SK-MEL-5 (cell line): ENCODE measurements at regions not wholly inside any gene's neighbourhood (a gene's known extent, or its start where the extent isn't known, plus 50 kb on each side); places are given as distances from the start of the nearest gene placed in this dataset.

Experiments
- DNase-seq: peaks from one replicate; pipeline ENCODE4 v3.0.0-alpha.2; 2016; ENCODE audit warnings: low read depth, low spot score
- in situ Hi-C: cut with HindIII; loops from 2 replicates; pipeline ENCODE4 v1.10.0; 2016; ENCODE audit warnings: low sequenced_read_pairs, high pct_unique_total_duplicates, low pct_unique_long_range_greater_than_20kb

- DNase-seq: no peak
- in situ Hi-C loops: no loop called here
Measured at GRCh38 chr20:52530571-52530970, 339.0 kb upstream of the ZFP64 start.

DNA sequence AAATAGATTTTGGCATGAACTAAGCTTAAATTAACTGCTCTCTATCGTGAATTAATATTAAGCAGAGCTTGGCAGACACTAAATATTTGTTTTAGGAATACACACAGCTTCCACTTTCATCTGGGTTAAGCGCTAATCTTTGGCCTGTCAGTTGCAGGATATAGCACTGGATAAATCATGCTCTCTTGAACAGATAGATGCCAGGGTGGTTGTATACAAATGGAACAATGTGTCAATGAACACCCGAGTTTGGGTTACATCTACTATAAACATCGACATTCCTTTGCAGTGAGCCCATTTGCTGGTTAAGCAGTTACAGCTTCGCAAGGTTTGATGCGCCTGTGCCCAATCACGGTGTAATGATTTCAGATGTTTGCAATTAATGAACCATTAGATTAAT, 338.2 kb upstream of the ZFP64 start:
- in situ Hi-C loops: no loop called here
- DNase-seq: no peak

- in situ Hi-C loops: no loop called here
- no peak for DNase-seq
Measured at GRCh38 chr20:52524861-52525260, 333.3 kb upstream of the ZFP64 start.

DNA sequence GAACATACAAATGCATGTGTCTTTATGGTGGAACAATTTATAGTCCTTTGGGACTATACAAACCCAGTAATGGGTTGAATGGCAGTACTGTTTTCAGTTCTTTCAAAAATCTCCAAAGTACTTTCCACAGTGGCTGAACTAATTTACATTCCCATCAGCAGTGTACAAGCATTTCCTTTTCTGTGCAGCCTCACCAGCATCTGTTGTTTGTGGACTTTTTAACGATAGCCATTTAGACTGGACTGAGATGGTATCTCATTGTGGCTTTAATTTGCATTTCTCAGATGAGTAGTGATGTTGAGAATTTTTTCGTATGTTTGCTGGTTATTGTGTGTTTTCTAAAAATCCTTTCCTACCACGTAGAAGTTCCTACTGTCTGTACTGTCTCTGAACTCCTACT, 327.2 kb upstream of the ZFP64 start:
- in situ Hi-C loops: no loop called here
- no peak for DNase-seq

DNA sequence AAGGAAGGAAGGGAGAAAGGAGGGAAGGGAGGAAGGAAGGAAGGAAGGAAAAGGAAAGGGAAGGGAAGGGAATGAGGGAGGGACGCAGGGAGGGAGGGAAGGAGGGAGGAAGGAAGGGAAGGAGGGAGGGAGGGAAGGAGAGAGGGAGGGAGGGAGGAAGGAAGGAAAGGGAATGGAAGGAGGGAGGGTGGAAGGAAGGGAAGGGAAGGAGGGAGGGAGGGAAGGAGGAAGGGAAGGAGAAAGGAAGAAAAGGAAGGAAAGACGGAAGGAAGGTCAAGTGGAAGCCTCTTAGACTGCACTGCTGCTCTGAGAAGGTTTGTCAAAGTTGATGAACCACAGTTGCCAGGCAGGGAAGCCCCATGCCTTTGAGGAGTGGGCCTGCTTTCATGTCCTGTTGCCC, 324.3 kb upstream of the ZFP64 start:
- in situ Hi-C loops: no loop called here
- DNase-seq: no peak

GRCh38 chr20:52500157-52500556, 308.6 kb upstream of the ZFP64 start:
- peak; percentile 60 for DNase-seq
- in situ Hi-C loops: no loop called here

DNA sequence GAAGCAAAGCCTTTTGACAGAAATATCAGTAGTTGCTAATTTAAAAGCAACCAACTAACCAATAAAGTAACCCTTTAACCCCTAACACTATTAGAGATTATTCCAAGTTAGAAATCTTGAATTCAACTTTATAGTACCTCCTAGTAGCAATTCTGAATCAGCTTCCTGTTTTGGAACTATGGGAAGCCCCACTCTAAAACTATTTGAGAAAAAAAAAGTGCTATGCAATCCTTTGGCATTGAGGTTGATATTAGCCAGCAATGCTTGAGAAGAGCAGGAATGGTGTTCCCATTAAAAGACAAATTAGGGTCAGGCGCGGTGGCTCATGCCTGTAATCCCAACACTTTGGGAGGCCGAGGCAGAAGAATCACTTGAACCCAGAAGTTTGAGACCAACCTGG, 306.2 kb upstream of the ZFP64 start:
- no peak for DNase-seq
- in situ Hi-C loops: no loop called here

GRCh38 chr20:52496191-52496590, 304.6 kb upstream of the ZFP64 start:
- in situ Hi-C loops: no loop called here
- DNase-seq: no peak

DNA sequence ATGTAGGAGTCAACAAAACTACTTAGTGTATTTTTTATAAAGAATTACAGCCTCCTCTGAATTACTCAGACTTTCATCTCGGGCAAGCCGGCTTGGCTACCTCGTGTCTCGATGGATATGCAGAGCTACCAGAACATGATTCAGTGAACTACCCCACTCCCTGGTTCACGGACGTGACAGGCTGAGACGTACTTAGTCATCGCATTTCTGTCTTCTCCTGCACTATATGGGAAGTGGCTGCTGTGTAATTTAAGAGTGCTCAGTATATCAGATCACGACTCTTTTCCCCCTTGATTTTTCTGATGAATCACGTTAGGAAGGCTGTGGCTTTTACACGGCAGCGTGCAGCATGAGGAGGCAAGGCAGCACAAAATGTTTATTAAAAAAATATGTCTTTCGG, 302.7 kb upstream of the ZFP64 start:
- no peak for DNase-seq
- in situ Hi-C loops: no loop called here

DNA sequence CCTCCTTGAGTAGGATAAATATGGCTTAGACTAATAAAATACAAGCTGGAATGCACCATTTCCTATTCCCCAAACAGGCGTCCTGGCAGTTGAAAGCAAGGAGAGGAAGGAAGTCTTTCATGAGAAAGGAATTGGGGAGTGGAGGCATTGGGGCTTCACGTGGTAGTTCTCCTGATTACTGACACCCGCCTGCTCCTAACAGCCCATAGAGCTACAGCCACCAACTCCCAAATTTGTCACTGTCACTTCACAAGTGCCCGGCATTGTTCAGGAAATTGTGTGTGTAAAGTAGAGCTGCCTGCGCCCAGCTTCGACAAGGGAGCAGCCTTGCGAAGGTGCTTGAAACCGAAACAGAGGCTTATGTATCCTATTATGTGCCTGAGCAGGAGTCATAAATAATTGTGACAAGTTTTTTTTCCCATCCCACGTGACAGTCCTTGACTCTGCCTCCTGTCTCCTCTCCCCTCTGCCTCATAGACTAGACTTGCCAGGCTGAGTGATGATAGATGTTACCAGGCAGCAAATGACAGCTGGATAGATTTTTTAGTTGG, 301.7 kb upstream of the ZFP64 start:
- DNase-seq: no peak
- in situ Hi-C loops: no loop called here

- DNase-seq: peak; percentile 49
- in situ Hi-C loops: no loop called here
Measured at GRCh38 chr20:52490711-52491430, 299.3 kb upstream of the ZFP64 start.

GRCh38 chr20:52484438-52484837, 292.9 kb upstream of the ZFP64 start:
- in situ Hi-C loops: no loop called here
- DNase-seq: no peak

DNA sequence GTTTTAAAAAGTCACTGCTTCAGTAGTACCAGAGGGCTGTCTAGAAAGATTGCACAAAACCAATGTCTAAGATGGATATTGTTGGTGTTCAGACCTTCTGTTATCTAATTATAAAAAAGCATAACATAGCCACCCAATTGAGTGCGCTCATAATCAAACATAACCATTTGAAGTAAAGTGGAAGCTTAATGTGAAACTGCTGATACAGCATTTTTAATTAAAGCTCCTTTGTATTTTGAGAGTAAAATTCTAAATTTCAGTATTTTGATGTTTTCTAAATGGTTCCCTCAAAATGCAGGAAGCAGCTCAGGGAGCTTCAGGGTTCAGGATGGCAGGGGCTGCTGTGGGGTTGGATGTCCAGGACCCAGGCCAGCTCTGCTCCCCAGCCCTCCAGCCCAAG, 291.8 kb upstream of the ZFP64 start:
- no peak for DNase-seq
- in situ Hi-C loops: no loop called here

DNA sequence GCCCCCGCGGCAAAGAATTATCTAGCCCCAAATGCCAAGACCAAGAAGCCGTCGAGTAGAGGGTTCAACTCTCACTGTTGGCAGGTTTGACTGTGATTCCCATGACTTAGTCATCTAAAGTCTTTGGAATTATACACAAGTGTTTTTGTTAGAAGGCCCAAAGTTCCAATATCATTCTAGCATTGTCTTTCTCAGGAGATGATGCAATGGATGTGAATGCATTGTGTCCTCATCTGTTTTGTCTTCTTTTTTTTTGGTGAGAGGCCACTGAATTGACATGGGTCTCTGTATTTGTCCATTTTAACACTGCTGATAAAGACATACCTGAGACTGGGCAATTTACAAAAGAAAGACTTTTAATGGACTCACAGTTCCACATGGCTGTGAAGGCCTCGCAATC, 290.5 kb upstream of the ZFP64 start:
- in situ Hi-C loops: no loop called here
- no peak for DNase-seq

GRCh38 chr20:52481443-52481842, 289.9 kb upstream of the ZFP64 start:
- peak; percentile 29 for DNase-seq
- in situ Hi-C loops: no loop called here

DNA sequence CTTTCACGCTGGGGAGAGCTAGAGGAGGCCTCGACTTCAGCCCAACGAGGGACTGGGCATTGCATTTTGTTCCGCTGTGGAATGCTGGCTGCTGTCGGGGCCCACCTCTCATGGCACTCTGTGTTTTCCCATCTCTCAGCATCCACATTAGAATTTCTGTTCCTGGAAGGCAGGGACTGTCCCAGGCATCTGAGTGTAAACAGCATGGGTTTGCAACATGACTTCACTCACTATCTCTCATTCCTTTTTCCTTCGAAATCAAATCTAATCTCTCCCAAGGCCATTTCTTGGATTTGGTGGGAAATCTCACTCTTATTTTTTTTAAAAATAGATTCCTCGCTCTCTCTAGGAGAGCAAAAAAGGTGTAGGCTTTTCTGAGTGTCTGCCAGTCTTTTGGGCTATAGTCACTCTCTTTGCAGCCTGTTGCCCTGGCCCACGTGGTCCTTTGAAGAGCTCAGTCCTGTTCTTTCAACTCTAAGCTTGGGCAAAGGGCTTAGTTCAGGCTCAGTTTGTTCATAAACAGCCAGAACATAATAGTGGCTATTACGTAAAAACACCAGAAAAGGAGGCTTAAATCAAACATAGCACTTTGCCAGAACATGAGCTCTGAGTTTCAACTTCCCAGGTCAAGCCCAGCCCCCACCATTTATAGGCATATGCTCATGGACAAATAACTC, 284.6 kb upstream of the ZFP64 start:
- DNase-seq: no peak
- in situ Hi-C loops: no loop called here

- in situ Hi-C loops: no loop called here
- DNase-seq: no peak
Measured at GRCh38 chr20:52473186-52473585, 281.6 kb upstream of the ZFP64 start.

- in situ Hi-C loops: no loop called here
- no peak for DNase-seq
Measured at GRCh38 chr20:52470561-52470960, 279.0 kb upstream of the ZFP64 start.

GRCh38 chr20:52469128-52469527, 277.5 kb upstream of the ZFP64 start:
- in situ Hi-C loops: no loop called here
- DNase-seq: no peak
